ENCODE measurements at regions not wholly inside any gene's neighbourhood (a gene's known extent, or its start where the extent isn't known, plus 50 kb on each side); places are given as distances from the start of the nearest gene placed in this dataset.

DNA sequence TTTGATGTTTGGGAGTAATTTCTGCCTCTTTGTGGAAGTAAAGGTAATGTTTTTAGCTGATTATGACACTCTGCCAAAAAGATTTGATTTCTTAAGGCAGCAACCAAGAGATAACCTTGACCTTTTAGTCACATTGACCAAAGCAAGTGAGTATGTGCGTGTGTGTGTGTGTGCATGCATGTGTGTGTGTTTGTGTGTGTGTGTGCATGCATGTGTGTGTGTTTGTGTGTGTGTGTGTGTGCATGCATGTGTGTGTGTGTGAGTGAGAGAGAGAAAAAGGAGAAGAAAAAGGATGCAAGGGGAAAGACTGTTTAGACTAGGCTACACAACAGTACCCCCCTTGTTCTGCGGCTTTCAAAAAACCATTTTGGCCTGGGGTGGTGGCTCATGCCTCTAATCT is 88.1 kb upstream of the NPVF start:
- DNase-seq = no peak

DNA sequence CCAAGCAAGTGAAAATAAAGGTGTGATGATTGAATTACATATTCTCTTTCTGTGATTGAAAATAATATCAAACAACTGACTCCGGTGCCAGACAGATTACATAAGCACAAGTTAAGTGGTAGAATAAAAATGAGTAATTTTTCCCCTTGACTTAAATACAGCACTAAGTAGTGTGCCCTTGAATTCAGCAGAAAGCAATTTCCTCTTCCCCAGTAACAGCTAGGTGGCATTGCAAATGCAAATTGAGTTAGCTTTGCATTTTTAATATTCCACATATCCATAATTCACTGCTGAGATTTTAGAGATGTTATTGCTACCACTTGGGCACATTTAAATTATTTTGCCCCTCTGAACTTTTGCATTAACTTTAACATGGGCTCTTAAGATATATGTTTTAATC is 89.8 kb upstream of the NPVF start:
- no peak for DNase-seq

DNA sequence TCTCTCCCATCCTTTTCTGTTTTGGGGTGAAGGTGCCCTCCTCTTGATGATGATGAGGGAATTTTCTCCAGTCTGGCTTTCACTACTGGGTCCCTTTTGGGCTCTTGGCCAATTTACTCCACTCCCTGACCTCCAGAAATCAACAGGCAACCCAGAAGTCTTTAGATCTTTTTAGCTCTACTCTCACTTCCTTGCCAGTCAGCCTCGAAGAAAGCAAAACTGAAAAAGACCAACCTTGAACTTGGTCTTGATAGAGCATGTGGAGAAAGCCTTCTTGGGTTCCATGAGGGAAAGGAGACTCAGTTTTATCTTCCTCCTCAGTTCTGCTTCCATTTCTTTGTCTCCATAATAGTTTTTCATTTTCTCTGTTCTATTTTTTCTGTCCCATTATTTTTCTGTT is 91.4 kb upstream of the NPVF start:
- no peak for DNase-seq

DNA sequence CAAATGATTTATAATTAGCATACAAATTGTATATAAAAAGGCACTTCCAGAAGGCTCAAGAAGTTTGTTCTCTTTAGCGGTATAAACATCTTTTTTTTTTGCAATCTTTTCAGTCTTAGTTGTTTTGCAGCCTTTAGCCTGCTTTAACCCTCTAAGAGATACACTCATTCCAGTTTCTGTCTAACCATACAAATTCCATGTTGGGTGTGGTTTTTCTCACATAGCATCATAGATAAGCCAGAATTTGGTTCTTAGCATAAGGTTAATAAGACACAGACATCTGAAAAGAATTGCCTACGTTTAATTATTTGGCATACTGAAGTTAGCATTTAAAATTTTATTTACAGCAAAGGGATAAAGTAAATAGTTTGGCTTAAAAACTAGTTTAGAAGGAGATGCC is 92.5 kb upstream of the NPVF start:
- DNase-seq = no peak

DNA sequence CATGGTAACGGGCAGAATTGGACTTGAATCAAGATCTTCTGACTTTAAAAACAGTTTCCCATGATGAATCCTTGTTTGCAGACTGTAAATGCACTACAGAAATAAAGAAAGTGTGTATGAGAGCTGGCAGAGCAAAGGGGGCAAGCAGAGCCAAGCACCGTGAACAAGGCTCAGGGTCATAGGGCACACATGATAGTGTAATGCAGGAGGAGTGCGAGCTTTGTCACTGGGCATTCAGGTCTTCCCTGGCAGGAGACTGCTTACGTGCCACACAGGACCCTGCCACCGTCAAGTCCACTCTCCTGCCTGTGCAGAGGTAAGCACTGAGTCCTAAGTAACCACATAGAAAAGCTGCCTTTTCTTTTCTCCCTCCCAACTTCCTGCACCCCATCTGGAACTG is 93.1 kb upstream of the NPVF start:
- DNase-seq = no peak

DNA sequence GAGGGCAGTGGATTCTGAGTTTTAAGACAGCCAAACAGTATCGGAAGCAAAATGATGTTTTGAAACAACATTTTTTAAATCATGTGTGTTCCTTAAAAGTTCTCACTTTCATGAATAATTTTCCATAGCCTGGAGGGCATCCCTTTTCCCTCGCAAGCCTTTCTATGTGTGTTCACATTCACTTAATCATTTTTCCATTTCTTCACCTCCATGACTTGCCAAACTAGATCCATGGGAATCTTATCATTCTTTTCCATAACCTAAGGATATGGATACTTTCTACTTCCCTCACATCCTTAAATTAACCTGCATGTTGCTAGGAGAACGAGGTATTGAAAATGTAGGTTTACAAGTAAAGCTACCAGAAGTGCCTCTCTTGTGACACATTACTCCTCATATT is 94.2 kb upstream of the NPVF start:
- DNase-seq = no peak

DNA sequence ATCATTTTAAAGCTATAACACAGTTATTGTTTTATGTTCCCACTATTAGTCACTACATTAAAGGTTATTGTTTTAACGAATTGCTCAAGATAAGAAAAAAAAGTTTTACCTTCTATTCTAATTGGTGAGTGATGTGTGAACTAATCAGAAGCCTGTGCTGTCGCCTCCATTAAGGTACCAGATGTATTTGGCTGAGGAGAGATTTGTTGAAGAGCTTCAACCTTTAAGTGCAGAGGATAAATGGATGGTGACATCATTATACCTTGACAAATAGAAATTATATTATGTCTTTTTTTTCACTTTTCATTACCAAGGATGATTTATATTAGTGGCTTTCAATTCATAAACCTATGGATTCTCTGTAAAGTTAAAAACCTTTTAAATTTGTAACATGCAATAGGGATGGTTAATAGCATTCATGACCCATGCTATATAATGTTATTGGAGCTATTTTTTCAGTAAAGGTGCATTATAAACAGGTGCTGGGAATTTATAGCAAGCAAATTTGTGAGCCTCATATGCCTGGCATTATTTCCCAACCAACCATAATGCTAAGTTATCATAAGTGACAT is 97.0 kb upstream of the NPVF start:
- no peak for DNase-seq

DNA sequence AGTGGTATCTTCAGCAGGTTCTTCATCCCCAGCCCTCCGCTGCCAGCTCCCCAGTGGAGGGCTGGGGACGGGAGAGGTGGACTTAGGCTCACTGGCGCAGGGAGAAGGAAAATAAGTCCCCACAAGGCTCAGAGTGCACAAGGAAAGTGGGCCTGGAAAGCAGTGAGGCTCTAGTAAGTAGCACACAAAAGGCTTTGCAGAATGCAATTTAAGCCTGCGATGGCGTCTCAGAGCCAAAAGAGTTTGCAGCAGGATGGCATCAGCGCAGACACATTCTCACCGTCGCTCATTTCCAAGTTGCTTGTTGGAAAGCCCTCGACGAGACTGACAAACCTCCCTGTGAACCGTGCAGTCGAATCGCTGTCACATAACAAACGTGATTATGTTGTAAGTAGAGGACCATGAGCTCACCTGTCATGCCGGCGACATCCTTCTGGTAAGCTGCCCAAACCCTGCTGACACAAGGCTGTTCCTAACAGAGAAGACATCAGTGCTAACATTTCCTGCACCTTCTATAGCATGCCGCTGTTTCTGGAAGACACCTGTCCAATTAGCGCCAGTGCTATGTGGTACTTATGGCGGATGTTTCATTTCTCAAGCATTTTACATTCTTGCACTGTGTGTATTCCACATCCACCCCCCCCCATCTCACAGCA is 98.3 kb upstream of the NPVF start:
- no peak for DNase-seq

DNA sequence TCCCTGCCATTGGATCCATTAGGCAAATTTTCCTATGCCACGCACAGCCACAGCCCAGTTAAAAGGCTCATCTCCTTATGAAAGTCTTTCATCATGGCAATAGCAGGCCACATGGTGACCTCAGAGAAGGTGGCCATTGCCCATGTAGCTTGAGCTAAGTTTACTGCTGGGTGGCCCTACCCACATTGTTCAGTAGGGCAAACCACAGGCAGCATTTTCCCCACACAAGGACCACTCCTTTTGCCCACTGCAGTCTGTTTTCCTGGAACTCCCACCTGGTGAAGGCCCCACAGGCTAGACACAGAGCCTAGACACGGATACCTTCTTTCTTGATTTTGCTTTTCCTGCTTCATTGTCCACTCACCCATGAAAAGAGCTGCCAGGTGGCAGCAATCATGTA is 101.5 kb upstream of the NPVF start:
- no peak for DNase-seq

DNA sequence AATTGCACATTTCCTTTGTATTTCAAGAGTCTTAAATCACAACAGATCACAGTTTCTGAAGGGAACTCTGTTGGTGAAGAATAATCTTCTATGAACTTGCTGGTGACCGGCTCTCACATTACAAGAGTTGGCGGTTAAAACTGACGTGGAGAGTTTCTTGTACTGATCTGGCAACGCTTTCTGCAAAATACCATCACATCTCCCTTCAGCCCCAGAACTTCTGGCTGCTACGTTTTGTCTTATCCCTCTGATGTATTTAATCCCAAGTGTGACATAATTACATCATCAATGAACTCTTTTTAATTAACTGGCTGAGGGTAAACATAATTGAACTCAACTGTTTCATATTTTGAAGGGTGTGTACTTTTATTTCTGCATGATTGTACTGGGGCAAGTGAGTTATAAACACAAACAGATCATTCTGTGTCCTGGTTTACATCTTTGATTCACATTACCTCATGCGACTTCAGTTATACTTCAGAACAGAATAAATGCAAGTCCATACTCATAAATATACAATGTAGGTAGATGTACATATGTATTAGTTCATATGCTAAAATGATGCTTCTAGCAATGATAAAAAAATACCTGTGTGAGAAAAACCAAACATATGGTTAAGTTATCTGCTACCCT is 105.1 kb upstream of the NPVF start:
- DNase-seq = no peak

DNA sequence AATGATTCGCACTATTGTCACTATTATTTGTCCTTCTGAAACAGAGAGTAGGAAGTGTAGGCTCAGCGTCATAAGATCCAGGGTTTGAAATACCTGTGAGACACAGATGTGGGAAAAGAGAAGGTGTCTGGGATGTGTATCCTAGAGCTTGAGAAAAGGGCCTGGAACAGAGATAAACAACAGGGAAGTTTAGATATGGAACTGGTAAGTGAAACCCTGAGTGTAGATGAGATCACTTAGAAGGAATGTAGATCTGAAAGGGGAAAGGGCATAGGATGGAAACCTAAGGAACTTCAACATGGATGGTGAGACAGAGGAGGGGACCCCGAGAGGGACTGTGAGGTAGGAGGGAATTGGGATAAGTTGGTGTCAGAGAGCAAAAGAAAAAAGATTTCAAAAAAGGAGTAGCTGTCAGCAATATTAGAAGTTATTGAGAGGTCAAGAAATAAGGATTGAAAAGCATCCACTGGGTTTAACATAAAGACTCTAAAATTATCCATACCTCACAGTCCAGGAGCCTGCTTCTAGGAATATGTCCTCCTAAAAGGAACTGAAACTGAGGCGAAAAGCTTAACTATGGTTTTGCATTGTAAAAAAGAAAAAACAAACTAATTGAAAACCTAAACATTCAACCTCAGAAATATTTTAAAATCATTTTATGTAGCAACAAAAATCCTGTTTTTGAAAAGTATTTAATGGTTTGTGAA is 119.2 kb upstream of the NPVF start:
- no peak for DNase-seq

DNA sequence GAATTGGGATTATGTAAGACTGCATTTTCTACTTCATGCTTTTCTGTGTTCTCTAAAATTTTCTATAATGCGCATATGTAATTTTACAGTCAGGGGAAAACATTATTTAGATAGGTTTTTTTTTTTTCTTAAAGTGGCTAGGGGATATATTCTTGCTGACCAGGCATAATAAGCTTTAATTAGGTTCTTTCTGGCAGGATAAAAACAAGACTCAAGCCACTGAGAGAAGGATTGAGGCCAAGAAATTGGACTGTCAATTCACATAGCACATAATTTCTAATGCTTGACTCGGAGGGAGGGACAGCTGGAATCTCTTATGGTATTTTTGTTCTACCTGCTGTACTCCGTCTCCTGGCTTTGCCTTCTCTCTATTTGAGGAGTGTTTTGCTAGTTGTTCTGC is 119.8 kb upstream of the NPVF start:
- no peak for DNase-seq

DNA sequence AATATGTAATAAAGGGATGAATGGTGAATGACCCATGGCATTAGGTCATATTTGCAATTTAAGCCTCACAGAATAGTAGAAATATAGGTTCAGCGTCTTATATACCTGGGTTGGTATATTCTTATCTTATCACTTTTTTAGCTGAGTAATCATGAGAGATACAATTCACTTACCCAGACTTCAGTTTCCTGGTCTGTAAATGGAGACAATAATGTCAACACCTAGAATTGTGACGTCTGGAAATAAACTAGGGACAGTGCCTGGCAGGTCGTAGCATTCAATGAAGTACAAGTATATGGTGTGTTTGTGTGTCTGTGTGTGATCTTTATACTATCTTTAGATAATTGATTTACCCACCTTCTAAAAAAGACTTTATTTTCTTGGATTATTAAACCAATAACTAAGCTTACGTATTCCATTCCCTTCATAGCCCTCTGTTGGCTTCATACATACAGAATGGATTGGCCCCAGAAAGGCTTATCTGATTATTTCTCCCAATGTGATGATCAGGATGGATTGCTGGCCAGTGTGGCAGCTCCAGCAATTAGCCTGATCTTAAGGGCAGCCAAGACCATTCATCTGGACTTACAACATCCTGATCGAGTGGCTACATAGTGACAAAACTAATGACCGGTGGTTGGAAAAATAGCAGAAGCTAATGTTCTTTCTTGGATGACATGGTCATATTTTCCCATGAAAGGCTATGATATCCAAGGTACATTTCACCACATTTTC is 121.2 kb upstream of the NPVF start:
- no peak for DNase-seq

DNA sequence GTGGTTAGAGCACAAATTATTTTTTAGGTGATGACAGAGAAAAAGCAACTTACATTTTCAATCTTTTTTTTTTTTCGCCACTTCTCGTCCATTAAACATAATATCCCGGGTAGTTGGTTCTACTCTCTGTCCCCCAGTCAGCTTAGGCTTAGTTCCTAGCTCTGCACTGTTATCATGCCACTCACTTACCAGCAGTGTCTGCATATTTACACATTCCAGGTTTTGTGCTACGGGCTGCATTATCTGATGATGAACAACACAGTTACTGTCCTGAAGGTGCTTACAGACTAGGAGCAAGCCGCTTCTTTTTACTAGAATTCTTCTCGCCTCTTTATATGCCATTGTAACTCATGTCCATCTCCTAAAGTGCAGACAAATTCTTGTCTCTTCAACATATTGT is 121.8 kb upstream of the NPVF start:
- no peak for DNase-seq

DNA sequence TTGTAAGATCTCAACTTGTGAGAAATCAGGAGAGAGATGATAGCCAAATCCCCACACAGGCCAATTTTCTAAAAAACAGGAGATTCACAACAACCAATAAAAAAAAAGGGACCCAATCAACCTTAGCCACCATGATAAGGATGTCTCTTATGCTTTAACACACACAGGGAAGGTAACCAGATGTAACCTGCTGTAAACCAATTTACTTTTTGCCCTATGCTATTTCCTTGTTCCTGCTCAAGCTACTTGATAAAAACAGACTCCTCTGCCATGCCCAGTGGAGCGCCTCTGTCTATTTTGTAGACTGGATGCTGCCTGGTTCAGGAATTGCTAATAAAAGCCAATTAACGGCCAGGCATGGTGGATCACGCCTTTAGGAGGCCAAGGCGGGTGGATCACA is 123.5 kb upstream of the NPVF start:
- no peak for DNase-seq

DNA sequence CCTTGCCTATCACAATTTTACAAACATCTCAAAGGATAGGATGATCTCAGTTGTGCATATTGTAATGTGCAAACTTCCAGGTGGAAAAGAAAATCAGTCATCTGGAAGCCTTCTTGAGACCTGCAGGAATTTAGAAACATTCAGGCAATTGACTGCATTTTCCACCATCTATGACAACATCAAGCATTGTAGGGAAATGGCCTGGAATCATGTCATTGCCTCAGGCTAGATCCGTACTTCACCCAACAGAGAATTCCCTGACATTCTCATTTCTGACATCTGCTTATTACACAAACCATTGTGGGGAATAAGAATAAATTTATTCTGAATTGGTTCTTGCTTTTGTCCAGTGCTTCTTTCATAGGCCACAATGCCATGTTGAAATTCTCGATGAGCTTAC is 124.9 kb upstream of the NPVF start:
- no peak for DNase-seq

DNA sequence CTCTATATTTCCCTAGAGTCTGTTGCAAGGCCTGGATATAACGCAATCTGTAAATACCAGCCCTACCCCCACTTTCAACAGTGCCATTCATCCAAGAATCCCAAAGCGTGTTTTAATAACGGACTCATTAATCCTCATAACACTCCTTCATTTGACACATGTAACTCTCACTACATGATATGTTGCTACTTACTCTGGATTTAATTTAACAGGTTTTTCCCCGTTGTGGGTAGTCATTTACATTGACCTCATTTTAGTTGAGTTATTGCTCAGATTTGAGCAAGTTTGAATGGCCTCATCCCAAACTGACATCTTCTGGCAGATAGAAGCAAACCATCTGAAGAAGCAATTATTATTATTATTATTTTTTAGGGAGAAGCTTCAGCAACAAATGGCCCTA is 125.4 kb upstream of the NPVF start:
- DNase-seq = no peak

DNA sequence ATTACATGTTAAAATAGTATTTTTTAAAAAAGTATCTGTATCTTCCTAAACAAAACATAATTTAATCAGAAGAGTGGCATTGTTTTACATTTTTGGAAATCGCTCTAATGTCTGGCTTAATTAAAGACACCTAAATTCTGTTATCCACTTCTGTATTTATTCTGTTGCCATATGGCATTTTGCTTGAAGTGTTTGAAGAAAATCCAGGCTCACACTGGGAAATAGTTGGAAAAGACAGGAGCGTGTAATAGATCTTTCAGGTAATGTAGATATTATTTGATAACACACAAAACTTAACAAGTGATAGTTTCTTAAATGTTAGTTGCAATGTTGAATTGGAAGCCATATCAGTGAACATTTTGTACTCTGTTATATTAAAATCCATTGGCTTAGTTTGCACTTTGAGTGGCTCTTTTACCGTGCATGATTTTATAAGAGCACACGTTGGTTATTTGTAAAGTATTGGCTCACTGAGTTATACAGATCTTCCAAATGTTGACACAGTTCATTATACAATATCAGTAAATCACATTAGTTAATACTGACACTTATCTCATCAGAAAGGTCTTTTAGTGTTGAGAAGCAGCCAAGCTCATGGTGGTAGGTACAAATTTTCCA is 128.4 kb upstream of the NPVF start:
- DNase-seq = no peak

DNA sequence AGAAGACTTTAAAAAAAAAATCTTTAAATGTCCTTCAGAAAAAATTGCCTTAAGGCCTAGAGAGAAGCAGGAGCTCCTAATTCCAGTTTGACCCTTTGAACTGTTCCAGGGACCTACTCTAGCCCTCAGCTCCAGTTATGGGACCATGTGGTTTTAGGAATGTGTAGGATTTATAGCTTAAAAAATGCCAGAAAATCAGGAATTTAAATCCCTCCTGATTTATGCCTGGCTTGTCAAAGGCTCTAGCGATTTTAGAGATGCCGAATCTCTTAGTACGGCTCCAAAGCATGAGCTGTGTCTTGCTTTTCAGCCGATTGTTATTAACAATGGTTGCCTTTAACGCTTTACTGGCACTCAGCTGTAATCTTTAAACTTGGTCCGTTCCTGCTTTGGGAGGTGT is 130.6 kb upstream of the NPVF start:
- no peak for DNase-seq

DNA sequence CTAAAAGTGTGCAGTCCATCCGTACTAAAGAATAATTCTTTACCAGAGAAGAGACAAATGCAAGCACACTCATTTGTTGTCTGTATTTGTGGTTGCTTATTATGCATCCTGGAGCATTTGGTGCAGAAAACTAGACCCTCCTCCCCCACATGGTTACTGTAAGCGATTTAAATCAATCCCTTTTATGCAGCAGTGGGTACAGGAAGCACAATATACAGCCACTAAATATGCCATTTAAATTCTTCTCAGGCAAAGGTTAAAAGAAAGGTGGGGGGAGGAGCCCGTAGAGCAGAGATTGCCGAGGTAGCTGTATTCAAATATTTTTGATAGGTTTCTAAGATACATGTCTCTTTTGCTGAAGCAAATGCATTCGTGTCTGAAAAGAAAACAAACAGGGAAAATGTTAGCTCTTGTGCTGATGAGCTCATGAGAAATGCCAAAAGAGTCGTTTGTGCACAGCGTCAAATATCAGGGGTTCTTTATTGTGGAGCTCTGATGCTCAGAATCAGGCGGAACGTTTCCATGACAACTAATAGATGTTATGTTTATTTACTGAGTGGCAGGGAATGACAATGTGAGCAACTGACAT is 131.3 kb upstream of the NPVF start:
- no peak for DNase-seq

DNA sequence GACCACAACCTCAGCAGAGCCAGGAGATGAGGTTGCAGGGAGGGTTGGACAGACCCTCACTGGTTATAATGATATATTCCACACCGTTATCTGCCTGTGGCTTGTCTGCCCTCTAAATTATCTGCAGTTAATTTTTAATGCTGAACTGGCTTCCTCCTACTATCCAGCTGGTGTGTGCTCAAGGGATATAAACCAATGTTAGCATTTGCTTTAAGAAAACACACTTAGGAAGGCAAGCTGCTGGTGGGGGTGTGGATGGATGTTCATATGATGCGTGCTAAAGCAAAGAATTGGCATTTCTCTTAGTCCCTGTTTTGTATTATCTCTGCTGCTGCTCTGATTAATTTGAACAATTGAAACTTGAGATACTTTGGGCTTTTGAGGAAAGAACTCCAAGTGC is 132.2 kb upstream of the NPVF start:
- DNase-seq = no peak

DNA sequence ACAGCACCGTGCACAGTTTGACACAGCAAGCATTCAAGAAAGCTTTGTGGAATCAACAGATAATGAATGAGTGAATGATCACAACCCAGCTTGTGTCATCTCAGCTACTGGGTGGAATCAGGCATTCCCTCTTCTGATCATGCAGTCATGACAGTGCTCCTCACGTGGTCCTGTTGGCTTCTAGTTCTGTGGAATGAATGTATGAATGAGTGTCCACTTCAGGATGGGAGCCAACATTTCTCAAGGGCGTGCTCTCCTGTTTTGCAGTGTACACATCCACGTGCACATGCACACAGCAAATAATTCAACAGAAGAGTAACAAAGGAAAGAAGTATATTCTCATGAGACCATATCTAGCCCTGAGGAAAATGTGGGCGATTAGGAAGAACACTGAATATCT is 133.1 kb upstream of the NPVF start:
- no peak for DNase-seq

DNA sequence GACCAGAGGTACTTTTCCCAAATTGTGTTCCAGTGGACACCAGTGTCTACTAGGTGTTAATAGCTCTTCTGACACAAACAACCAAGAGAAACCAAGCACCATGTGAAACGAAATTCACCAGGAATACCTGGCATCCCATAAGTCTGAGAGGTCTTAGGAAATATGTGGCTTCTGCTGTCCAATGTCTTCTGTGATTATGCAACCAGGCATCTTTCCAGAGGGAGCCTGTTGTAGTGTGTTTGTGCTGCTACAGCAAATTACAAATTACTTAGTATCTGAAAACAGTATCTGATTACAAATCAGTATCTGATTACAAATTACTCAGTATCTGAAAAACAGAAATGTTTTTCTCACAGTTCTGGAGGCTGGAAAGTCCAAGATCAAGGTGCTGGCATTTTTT is 133.6 kb upstream of the NPVF start:
- DNase-seq = no peak
